ENCODE measurements at regions not wholly inside any gene's neighbourhood (a gene's known extent, or its start where the extent isn't known, plus 50 kb on each side); places are given as distances from the start of the nearest gene placed in this dataset.

- TF ChIP-seq POLR2AphosphoS5 (IDR thresholded peaks at IDR 0.05; ENCODE audit: borderline replicate concordance, low read depth, low read length) (no peak), EZH2 (IDR thresholded peaks at IDR 0.05) (no peak), FOXP2 (optimal IDR thresholded peaks at IDR 0.05; ENCODE audit: control extremely low read depth, extremely low read length, insufficient read depth) (no peak)
Observed at GRCh38 chr2:217639481-217639880, 363.3 kb downstream of the TNS1 start.

All from SK-N-MC (cell line).